HCT116 (cell line): ENCODE measurements at regions not wholly inside any gene's neighbourhood (a gene's known extent, or its start where the extent isn't known, plus 50 kb on each side); places are given as distances from the start of the nearest gene placed in this dataset.

Experiments used
- ATAC-seq: fragments of 200-7000 bp; cut with Tn5 transposase; 2 replicates; pipeline ENCODE4 v1.9.1; 2020; ENCODE audit warnings: mild to moderate bottlenecking, moderate library complexity
- BruUV-seq: library from RNA; stranded (reverse); fragments of 400-500 nt; replicated peaks from 2 replicates; lab custom pipeline; 2021; lab: Mats Ljungman, UMichigan
- CTCF ChIA-PET: fragments of 300-600 bp; sonication (Branson Sonifier 250); formaldehyde crosslinking; loops from one replicate; lab custom pipeline; 2021; ENCODE audit warnings: antibody characterized with exemption; lab: Charles Lee
- POLR2A ChIA-PET: fragments of 300-600, 350-600 bp; sonication (Branson Sonifier 250); formaldehyde crosslinking; loops from one replicate; lab custom pipeline; 2021; ENCODE audit warnings: antibody characterized with exemption; lab: Charles Lee
- RAD21 ChIA-PET, 2 experiments: fragments of 300-600 bp; sonication (Branson Sonifier 250); formaldehyde crosslinking; loops; one replicate each; lab custom pipeline; 2023; ENCODE audit warnings: low total read pairs in 2 of 2; ENCODE audit not compliant: uncharacterized antibody in 2 of 2, unreplicated experiment in 2 of 2, low non-redundant PET in 1 of 2; lab: Charles Lee
- DNase-seq: peaks from one replicate; pipeline ENCODE4 v3.0.0-alpha.2; 2010; ENCODE audit warnings: low read depth, low spot score
- H2AFZ ChIP-seq: fragments of 200-600 bp; shearing (Covaris generic), sonication (generic); 2 replicates; pipeline ENCODE4 v1.6.1; 2017; ENCODE audit warnings: low read depth, mixed run types, mixed read lengths, antibody characterized with exemption, low read length; ENCODE audit not compliant: poor library complexity, severe bottlenecking
- H3K27ac ChIP-seq: 2 replicates; pipeline ENCODE4 v1.5.1; 2012; ENCODE audit warnings: low read depth, low read length
- H3K27me3 ChIP-seq: fragments of 200-600 bp; sonication (generic); 2 replicates; pipeline ENCODE4 v1.6.1; 2016; ENCODE audit warnings: mixed run types, low read length, mixed read lengths; ENCODE audit not compliant: insufficient read depth
- H3K36me3 ChIP-seq, 2 experiments: fragments of 200-500 bp in 1 of 2; fragments of 200-600 bp in 1 of 2; sonication (Bioruptor generic) in 1 of 2; sonication (generic) in 1 of 2; 2 replicates each; pipeline versions ENCODE4 v1.5.1 to v1.6.1; 2014 to 2016; ENCODE audit warnings: low read length in 2 of 2, inconsistent platforms in 1 of 2, mixed read lengths in 1 of 2, mixed run types in 1 of 2; ENCODE audit not compliant: insufficient read depth in 2 of 2, control insufficient read depth in 1 of 2
- H3K4me1 ChIP-seq, 2 experiments: fragments of 200-600 bp in 1 of 2; sonication (generic) in 1 of 2; 2 replicates each; pipeline versions ENCODE4 v1.5.1 to v1.6.1; 2012 to 2017; ENCODE audit warnings: low read length in 2 of 2, inconsistent platforms in 1 of 2, mild to moderate bottlenecking in 1 of 2, mixed read lengths in 1 of 2, mixed run types in 1 of 2, moderate library complexity in 1 of 2; ENCODE audit not compliant: insufficient read depth in 2 of 2, control insufficient read depth in 1 of 2
- H3K4me2 ChIP-seq: fragments of 200-600 bp; sonication (generic); 2 replicates; pipeline ENCODE4 v1.6.1; 2017; ENCODE audit warnings: mixed run types, low read length, mixed read lengths
- H3K4me3 ChIP-seq, 2 experiments: fragments of 200-600 bp in 1 of 2; sonication (generic) in 1 of 2; replicated peaks in 1 of 2; 2 replicates each; pipeline ENCODE4 v1.5.1; 2011 to 2016; ENCODE audit warnings: low read length in 2 of 2, control low read depth in 1 of 2, low read depth in 1 of 2, mild to moderate bottlenecking in 1 of 2, mixed read lengths in 1 of 2, mixed run types in 1 of 2
- H3K79me2 ChIP-seq: fragments of 200-600 bp; sonication (generic); 2 replicates; pipeline ENCODE4 v1.6.1; 2017; ENCODE audit warnings: mild to moderate bottlenecking, mixed run types, low read length, moderate library complexity, mixed read lengths; ENCODE audit not compliant: insufficient read depth
- H3K9ac ChIP-seq: fragments of 200-600 bp; sonication (generic); 2 replicates; pipeline ENCODE4 v1.6.1; 2016; ENCODE audit warnings: low read length, mixed read lengths
- H3K9me2 ChIP-seq: fragments of 200-600 bp; sonication (generic), shearing (Covaris generic); 2 replicates; pipeline ENCODE4 v1.6.1; 2017; ENCODE audit warnings: mixed run types, mild to moderate bottlenecking, moderate library complexity; ENCODE audit not compliant: insufficient read depth
- H3K9me3 ChIP-seq, 2 experiments: fragments of 200-500 bp in 1 of 2; fragments of 200-600 bp in 1 of 2; sonication (Bioruptor generic) in 1 of 2; sonication (generic) in 1 of 2; 2 replicates each; pipeline ENCODE4 v1.6.1; 2014 to 2017; ENCODE audit warnings: low read length in 2 of 2, mixed read lengths in 2 of 2, inconsistent platforms in 1 of 2, low read depth in 1 of 2, mild to moderate bottlenecking in 1 of 2, mixed run types in 1 of 2, moderate library complexity in 1 of 2; ENCODE audit not compliant: control insufficient read depth in 1 of 2, insufficient read depth in 1 of 2
- H4K20me1 ChIP-seq: fragments of 200-600 bp; sonication (generic), shearing (Covaris generic); 2 replicates; pipeline ENCODE4 v1.6.1; 2017; ENCODE audit warnings: mixed run types, mild to moderate bottlenecking, moderate library complexity; ENCODE audit not compliant: insufficient read depth
- CBX3 ChIP-seq: IDR thresholded peaks from 2 replicates; pipeline ENCODE4 v1.6.1; 2012; ENCODE audit warnings: low read depth
- CTCF ChIP-seq, 3 experiments: fragments of 200-600 bp in 1 of 3; sonication (generic) in 1 of 3; IDR thresholded peaks in 2 of 3; conservative IDR thresholded peaks in 1 of 3; 2 replicates each; pipeline ENCODE4 v1.5.1; 2012 to 2017; ENCODE audit warnings: low read depth in 2 of 3, low read length in 2 of 3, antibody characterized with exemption in 1 of 3, borderline replicate concordance in 1 of 3, control low read depth in 1 of 3, mild to moderate bottlenecking in 1 of 3, mixed read lengths in 1 of 3, mixed run types in 1 of 3, moderate library complexity in 1 of 3; ENCODE audit not compliant: insufficient read depth in 1 of 3
- EGR1 ChIP-seq: IDR thresholded peaks from 2 replicates; pipeline ENCODE4 v1.6.1; 2012; ENCODE audit warnings: low read depth
- ELF1 ChIP-seq: IDR thresholded peaks from 2 replicates; pipeline ENCODE4 v1.6.1; 2012; ENCODE audit warnings: low read depth, borderline replicate concordance
- FOSL1 ChIP-seq: IDR thresholded peaks from 2 replicates; pipeline ENCODE4 v1.6.1; 2012; ENCODE audit warnings: low read depth
- JUND ChIP-seq: IDR thresholded peaks from 2 replicates; pipeline ENCODE4 v1.6.1; 2012
- MAX ChIP-seq: IDR thresholded peaks from 2 replicates; pipeline ENCODE4 v1.6.1; 2012
- POLR2AphosphoS5 ChIP-seq: IDR thresholded peaks from 2 replicates; pipeline ENCODE4 v1.6.1; 2011; ENCODE audit warnings: mild to moderate bottlenecking, low read depth, low read length, moderate library complexity
- SP1 ChIP-seq: IDR thresholded peaks from 2 replicates; pipeline ENCODE4 v1.6.1; 2012; ENCODE audit warnings: low read depth
- TCF7L2 ChIP-seq: IDR thresholded peaks from 2 replicates; pipeline ENCODE4 v1.7.0; 2011; ENCODE audit warnings: borderline replicate concordance, inconsistent platforms; ENCODE audit not compliant: insufficient read depth, insufficient read length; ENCODE audit errors: extremely low read depth
- intact Hi-C: fragments of 100-400 bp; cut with micrococcal nuclease; formaldehyde crosslinking; loops from 2 replicates; pipeline ENCODE4 v1.10.0; 2022

- RAD21 ChIA-PET: no interaction called here
- Histone ChIP-seq H3K36me3 (no peaks in the 10 kb centered on the region), H3K27ac (no peak overlapping the region), H2AFZ (no peak overlapping the region), H3K9me2 (no peaks in the 10 kb centered on the region), H3K79me2 (no peaks in the 10 kb centered on the region), H3K4me3 (no peak overlapping the region), H4K20me1 (no peaks in the 10 kb centered on the region)
- DNase-seq: no peak
- BruUV-seq: no TSS peak
- TF ChIP-seq TCF7L2 (peak; percentile 44), ELF1 (no peak)
- TF ChIP-seq, all 23 proteins: peak for 1
- Histone ChIP-seq H3K9me3 (no peaks in the 10 kb centered on the region), H3K27me3 (no peaks in the 10 kb centered on the region), H3K4me2 (no peak overlapping the region), H3K4me1 (no peaks in the 10 kb centered on the region), H3K9ac (no peak overlapping the region)
- intact Hi-C loops: no loop called here
- ChIA-PET POLR2A (no interaction called here), CTCF (no interaction called here)
- ATAC-seq: no peak
These were observed 225.8 kb upstream of the PROX1 start for GRCh38 chr1:213761845-213762407.

- POLR2A ChIA-PET: no interaction called here
- intact Hi-C loops: no loop called here
- Histone ChIP-seq H3K4me2 (no peak overlapping the region), H3K27ac (no peak overlapping the region), H2AFZ (no peak overlapping the region), H3K9me2 (no peaks in the 10 kb centered on the region), H4K20me1 (no peaks in the 10 kb centered on the region), H3K9ac (no peak overlapping the region), H3K36me3 (no peaks in the 10 kb centered on the region), H3K4me3 (no peak overlapping the region), H3K27me3 (peaks cover 17% of the 10 kb centered on the region), H3K79me2 (no peaks in the 10 kb centered on the region), H3K9me3 (no peaks in the 10 kb centered on the region), H3K4me1 (no peaks in the 10 kb centered on the region)
- DNase-seq: no peak
- TF ChIP-seq EGR1 (no peak), SP1 (no peak), CBX3 (no peak), CTCF (IDR thresholded peaks at IDR 0.05 in 2 of 3, conservative IDR thresholded peaks at IDR 0.05 in 1 of 3; ENCODE audit: borderline replicate concordance in 1 of 3, insufficient read depth in 1 of 3, low read depth in 2 of 3, low read length in 2 of 3) (no peak), FOSL1 (no peak), JUND (no peak), MAX (no peak), ELF1 (no peak), POLR2AphosphoS5 (no peak)
- RAD21 ChIA-PET: no interaction called here
- BruUV-seq: no TSS peak
- no peak for ATAC-seq
- CTCF ChIA-PET: no interaction called here
These were observed 220.1 kb upstream of the PROX1 start for GRCh38 chr1:213767683-213768082.
